Panc1 (cell line): ENCODE measurements at regions not wholly inside any gene's neighbourhood (a gene's known extent, or its start where the extent isn't known, plus 50 kb on each side); places are given as distances from the start of the nearest gene placed in this dataset.

ENCODE experiments used
- ATAC-seq: fragments of 200-7000 bp; cut with Tn5 transposase; 2 replicates; pipeline ENCODE4 v1.9.1; 2020; ENCODE audit warnings: mild to moderate bottlenecking, moderate library complexity
- BruUV-seq: library from RNA; stranded (reverse); fragments of 400-500 nt; replicated peaks from 2 replicates; lab custom pipeline; 2021; lab: Mats Ljungman, UMichigan
- CTCF ChIA-PET: fragments of 300-600 bp; sonication (Branson Sonifier 250); formaldehyde crosslinking; loops from one replicate; lab custom pipeline; 2022; ENCODE audit warnings: antibody characterized with exemption; lab: Charles Lee
- POLR2A ChIA-PET: fragments of 300-600 bp; sonication (Branson Sonifier 250); formaldehyde crosslinking; loops from one replicate; lab custom pipeline; 2022; ENCODE audit warnings: antibody characterized with exemption; lab: Charles Lee
- DNase-seq: peaks from one replicate; pipeline ENCODE4 v3.0.0-alpha.2; 2010; ENCODE audit warnings: low read depth, low spot score
- H3K27ac ChIP-seq: 2 replicates; pipeline ENCODE4 v1.5.1; 2011; ENCODE audit warnings: mild to moderate bottlenecking, low read length, inconsistent platforms
- H3K27me3 ChIP-seq: fragments of 200-500 bp; sonication (Bioruptor generic); 2 replicates; pipeline ENCODE4 v1.6.0; 2014; ENCODE audit warnings: low read length, inconsistent platforms; ENCODE audit not compliant: control insufficient read depth, insufficient read depth
- H3K36me3 ChIP-seq: fragments of 200-500 bp; sonication (Bioruptor generic); 2 replicates; pipeline ENCODE4 v1.5.1; 2014; ENCODE audit warnings: inconsistent platforms, mild to moderate bottlenecking, low read length, moderate library complexity; ENCODE audit not compliant: control insufficient read depth, insufficient read depth
- H3K4me1 ChIP-seq: 2 replicates; pipeline ENCODE4 v1.5.1; 2011; ENCODE audit warnings: inconsistent platforms, mild to moderate bottlenecking, low read length, moderate library complexity; ENCODE audit not compliant: control insufficient read depth, insufficient read depth
- H3K4me3 ChIP-seq, 2 experiments: 2 replicates each; pipeline ENCODE4 v1.5.1; 2011 to 2012; ENCODE audit warnings: low read depth in 2 of 2, low read length in 2 of 2, mild to moderate bottlenecking in 2 of 2, inconsistent platforms in 1 of 2, moderate library complexity in 1 of 2
- H3K9me3 ChIP-seq: fragments of 200-500 bp; sonication (Bioruptor generic); 2 replicates; pipeline ENCODE4 v1.5.1; 2014; ENCODE audit warnings: low read depth, mild to moderate bottlenecking, inconsistent platforms, low read length, moderate library complexity; ENCODE audit not compliant: control insufficient read depth, insufficient read depth
- POLR2AphosphoS5 ChIP-seq: IDR thresholded peaks from 2 replicates; pipeline ENCODE4 v1.6.1; 2012; ENCODE audit warnings: mild to moderate bottlenecking, low read depth, low read length, moderate library complexity
- SIN3A ChIP-seq: IDR thresholded peaks from 2 replicates; pipeline ENCODE4 v1.6.1; 2012; ENCODE audit warnings: low read depth, mild to moderate bottlenecking, low read length, moderate library complexity, borderline replicate concordance; ENCODE audit not compliant: insufficient read depth
- TCF7L2 ChIP-seq: IDR thresholded peaks from 2 replicates; pipeline ENCODE4 v1.6.1; 2011; ENCODE audit warnings: mild to moderate bottlenecking, low read depth, low read length, inconsistent platforms
- in situ Hi-C: cut with HindIII; loops from 2 replicates; pipeline ENCODE4 v1.10.0; 2016; ENCODE audit warnings: low sequenced_read_pairs, low pct_unique_long_range_greater_than_20kb
- intact Hi-C: fragments of 100-400 bp; cut with micrococcal nuclease; formaldehyde crosslinking; loops from one replicate; pipeline ENCODE4 v1.10.0; 2022; ENCODE audit not compliant: unreplicated experiment
- TF ChIP-seq, protein P1 (sequence below): fragments of 450-650 bp; IDR thresholded peaks from 2 replicates; pipeline ENCODE4 v1.5.1; 2017; ENCODE audit warnings: mild to moderate bottlenecking
- TF ChIP-seq, protein P2 (sequence below), 2 experiments: IDR thresholded peaks; 2 replicates each; pipeline ENCODE4 v1.6.1; 2011 to 2012; ENCODE audit warnings: low read depth in 2 of 2, control low read depth in 1 of 2, low read length in 1 of 2, mild to moderate bottlenecking in 1 of 2, moderate library complexity in 1 of 2; ENCODE audit not compliant: insufficient read depth in 1 of 2

DNA sequence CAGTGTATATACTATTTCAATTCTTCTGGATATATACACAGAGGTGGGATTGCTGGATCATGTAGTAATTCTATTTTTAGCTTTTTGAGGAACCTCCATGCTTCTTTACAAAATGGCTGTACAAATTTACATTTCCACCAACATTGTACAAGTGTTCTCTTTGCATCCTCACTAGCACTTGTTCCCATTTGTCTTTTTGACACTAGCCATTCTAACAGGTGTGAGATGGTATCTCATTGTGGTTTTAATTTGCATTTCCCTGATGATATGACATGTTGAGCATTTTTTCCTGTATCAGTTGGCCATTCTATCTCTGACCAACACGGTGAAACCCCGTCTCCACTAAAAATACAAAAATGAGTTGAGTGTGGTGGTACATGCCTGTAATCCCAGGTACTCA, 68.1 kb upstream of the PMEPA1 start:
- Histone ChIP-seq H3K9me3 (no peaks in the 10 kb centered on the region), H3K4me3 (no peak overlapping the region), H3K27ac (no peak overlapping the region), H3K27me3 (no peaks in the 10 kb centered on the region), H3K36me3 (no peaks in the 10 kb centered on the region), H3K4me1 (peaks cover 4% of the 10 kb centered on the region; the same call in 1 of the 2 replicates)
- ATAC-seq: no peak
- intact Hi-C loops (no loop called here), in situ Hi-C loops (no loop called here)
- BruUV-seq: no TSS peak
- ChIA-PET CTCF (interaction anchor here (0.6 kb wide), 1 partner anchor 150 kb away, joined by 3 read pairs; no protein-coding TSS in a partner anchor), POLR2A (no interaction called here)
- TF ChIP-seq TCF7L2: no peak
- TF ChIP-seq, protein P1, sequence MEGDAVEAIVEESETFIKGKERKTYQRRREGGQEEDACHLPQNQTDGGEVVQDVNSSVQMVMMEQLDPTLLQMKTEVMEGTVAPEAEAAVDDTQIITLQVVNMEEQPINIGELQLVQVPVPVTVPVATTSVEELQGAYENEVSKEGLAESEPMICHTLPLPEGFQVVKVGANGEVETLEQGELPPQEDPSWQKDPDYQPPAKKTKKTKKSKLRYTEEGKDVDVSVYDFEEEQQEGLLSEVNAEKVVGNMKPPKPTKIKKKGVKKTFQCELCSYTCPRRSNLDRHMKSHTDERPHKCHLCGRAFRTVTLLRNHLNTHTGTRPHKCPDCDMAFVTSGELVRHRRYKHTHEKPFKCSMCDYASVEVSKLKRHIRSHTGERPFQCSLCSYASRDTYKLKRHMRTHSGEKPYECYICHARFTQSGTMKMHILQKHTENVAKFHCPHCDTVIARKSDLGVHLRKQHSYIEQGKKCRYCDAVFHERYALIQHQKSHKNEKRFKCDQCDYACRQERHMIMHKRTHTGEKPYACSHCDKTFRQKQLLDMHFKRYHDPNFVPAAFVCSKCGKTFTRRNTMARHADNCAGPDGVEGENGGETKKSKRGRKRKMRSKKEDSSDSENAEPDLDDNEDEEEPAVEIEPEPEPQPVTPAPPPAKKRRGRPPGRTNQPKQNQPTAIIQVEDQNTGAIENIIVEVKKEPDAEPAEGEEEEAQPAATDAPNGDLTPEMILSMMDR: no peak
- no peak for TF ChIP-seq POLR2AphosphoS5
- TF ChIP-seq SIN3A: no peak
- TF ChIP-seq, protein P2, sequence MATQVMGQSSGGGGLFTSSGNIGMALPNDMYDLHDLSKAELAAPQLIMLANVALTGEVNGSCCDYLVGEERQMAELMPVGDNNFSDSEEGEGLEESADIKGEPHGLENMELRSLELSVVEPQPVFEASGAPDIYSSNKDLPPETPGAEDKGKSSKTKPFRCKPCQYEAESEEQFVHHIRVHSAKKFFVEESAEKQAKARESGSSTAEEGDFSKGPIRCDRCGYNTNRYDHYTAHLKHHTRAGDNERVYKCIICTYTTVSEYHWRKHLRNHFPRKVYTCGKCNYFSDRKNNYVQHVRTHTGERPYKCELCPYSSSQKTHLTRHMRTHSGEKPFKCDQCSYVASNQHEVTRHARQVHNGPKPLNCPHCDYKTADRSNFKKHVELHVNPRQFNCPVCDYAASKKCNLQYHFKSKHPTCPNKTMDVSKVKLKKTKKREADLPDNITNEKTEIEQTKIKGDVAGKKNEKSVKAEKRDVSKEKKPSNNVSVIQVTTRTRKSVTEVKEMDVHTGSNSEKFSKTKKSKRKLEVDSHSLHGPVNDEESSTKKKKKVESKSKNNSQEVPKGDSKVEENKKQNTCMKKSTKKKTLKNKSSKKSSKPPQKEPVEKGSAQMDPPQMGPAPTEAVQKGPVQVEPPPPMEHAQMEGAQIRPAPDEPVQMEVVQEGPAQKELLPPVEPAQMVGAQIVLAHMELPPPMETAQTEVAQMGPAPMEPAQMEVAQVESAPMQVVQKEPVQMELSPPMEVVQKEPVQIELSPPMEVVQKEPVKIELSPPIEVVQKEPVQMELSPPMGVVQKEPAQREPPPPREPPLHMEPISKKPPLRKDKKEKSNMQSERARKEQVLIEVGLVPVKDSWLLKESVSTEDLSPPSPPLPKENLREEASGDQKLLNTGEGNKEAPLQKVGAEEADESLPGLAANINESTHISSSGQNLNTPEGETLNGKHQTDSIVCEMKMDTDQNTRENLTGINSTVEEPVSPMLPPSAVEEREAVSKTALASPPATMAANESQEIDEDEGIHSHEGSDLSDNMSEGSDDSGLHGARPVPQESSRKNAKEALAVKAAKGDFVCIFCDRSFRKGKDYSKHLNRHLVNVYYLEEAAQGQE (IDR thresholded peaks at IDR 0.05; ENCODE audit: insufficient read depth in 1 of 2, low read depth in 2 of 2, low read length in 1 of 2): no peak
- DNase-seq: no peak

DNA sequence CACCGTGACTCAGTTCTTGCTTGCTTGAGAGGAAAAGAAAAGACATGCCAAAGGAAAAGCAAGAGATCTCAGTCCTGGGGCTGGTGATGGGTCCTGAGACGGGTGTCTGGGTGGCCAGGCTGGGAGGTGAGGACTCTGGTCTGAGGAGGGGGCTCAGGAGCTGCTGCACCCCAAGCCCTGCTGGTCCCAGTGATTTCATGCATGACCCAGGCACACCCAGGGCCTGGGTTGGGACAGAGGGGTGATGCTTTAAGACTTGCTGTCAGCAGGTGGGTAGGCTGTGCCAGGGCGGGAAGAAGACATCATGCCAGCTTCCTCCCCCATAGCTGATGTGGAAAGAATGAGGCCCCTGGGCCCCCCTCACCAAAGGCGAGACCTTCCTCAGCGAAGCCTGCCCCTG, 65.1 kb upstream of the PMEPA1 start:
- H3K27me3 ChIP-seq: no peaks in the 10 kb centered on the region
- ChIA-PET CTCF (no interaction called here), POLR2A (no interaction called here)
- no peaks in the 10 kb centered on the region for H3K9me3 ChIP-seq
- no peak overlapping the region for H3K4me3 ChIP-seq
- in situ Hi-C loops: no loop called here
- H3K36me3 ChIP-seq: no peaks in the 10 kb centered on the region
- peaks cover 13% of the 10 kb centered on the region for H3K4me1 ChIP-seq
- ATAC-seq: no peak
- intact Hi-C loops: no loop called here
- BruUV-seq: no TSS peak
- TF ChIP-seq, protein P2 (IDR thresholded peaks at IDR 0.05; ENCODE audit: insufficient read depth in 1 of 2, low read depth in 2 of 2, low read length in 1 of 2): no peak
- TF ChIP-seq TCF7L2 (no peak), POLR2AphosphoS5 (no peak), SIN3A (no peak)
- TF ChIP-seq, protein P1: no peak
- H3K27ac ChIP-seq: no peak overlapping the region
- no peak for DNase-seq
